GM18519 (cell line): ENCODE measurements at regions not wholly inside any gene's neighbourhood (a gene's known extent, or its start where the extent isn't known, plus 50 kb on each side); places are given as distances from the start of the nearest gene placed in this dataset.
A peak's percentile ranks its signal among the peaks of the same experiment; 100 is the strongest.

Source experiments
- ATAC-seq: cut with Tn5 transposase; IDR thresholded peaks from one replicate; pipeline ENCODE4 v1.9.1; 2021; ENCODE audit warnings: mild to moderate bottlenecking, moderate library complexity; ENCODE audit not compliant: unreplicated experiment, low FRiP score

DNA sequence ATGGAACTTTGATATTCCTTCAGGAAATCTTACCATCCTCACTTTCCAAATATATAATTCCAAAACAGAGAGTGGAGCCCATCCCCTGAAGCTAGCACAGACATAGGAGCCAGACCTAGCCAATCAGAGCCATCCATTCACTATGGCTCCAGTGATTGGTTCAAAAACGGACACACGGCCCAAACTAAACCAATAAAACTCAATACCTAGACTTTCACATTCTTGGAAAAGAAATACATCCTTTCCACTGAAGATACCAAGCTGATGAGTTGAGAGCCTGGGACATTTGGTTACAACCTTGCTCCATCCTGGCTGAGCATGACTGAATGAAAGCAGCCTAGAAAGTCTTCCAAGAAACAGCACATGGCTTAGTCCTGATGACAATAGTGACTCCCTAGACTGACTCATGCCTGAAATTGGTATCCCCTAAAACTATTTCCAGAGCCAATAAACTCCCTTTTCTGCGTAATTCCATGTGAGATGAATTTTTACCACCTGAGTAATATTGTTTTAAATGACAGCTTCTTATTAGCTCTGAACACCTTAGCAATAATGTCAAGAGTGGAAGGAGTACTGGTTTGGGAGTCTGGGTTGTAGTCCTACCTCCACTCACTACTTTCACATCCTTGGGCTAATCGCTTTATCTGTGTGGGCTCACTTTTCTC is 189.6 kb upstream of the LNX1 start:
- no peak for ATAC-seq

DNA sequence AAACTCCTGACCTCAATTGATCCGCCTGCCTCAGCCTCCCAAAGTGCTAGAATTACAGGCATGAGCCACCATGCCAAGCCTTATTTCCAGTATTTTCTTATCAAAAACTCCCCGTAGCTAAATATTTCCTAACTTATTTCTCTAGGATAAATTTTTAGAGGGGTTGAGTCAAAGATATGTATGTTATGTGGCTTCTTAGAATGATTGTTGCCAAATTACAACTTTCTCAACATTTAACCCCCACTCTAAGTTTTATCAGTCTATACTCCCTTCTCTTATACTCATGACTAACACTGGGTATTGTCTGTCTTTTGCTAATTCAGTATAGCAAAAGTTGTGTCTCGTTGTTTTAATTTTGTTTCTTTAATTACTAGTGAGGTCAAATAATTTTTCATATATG is 187.7 kb upstream of the LNX1 start:
- ATAC-seq, result no peak

GRCh38 chr4:53778155-53778554 is 186.9 kb upstream of the LNX1 start:
- ATAC-seq, result no peak

DNA sequence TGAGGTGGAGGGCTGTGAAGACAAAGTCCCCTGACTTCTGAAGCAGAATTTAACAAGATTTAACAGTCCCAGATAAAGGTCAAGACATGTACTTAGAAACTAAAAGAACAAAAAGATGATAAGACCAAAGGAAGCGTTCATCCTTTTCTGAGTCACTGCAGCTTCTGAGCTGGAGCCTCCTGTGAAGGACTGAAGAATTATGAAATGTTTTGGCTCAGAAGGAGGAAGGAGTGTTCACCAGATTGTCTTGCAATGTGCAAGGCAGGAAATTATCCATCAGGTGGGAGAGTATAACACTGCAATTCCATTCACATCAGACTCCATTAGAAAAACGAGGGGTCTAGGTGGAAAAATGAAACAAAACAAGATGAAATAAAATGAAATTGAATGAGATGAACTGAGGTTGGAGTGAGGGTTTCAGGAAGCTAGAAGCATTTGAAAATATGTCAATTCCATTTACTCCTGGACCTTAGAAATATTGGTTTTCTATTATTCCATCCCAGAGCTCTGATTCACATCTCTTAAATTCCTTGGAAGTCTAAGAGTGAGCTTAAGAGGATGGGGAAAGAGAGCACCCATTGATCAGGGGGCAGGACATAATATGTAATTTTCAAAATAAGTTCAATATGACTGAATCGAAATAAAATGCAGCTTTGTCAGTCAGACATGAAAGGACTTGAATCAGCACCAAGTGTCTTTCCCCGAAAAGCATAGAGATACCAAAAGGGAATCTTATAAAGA is 186.1 kb upstream of the LNX1 start:
- ATAC-seq, result no peak

GRCh38 chr4:53776141-53776540 is 184.9 kb upstream of the LNX1 start:
- no peak for ATAC-seq

GRCh38 chr4:53775381-53775780 is 184.1 kb upstream of the LNX1 start:
- ATAC-seq, result no peak

- no peak for ATAC-seq
Observed at GRCh38 chr4:53771326-53771725, 180.0 kb upstream of the LNX1 start.

DNA sequence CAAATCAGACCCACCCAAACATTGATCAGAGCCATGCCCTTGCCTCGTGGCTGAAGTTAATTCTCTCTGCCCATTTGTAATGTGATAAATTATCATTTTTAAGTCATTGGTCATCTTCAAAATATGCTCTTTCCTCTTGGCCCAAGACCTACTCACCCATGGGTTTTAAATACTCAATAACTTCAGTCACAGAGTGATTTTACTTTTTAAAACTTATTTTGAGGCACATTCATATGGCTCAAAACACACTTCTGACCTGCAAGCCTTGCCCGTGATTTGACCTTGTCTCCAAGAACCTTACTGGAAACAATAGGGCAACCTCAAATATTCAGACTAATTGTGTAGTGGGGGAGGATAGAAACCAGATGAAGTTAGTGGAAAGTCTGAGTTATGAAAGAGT is 176.2 kb upstream of the LNX1 start:
- ATAC-seq, result no peak

DNA sequence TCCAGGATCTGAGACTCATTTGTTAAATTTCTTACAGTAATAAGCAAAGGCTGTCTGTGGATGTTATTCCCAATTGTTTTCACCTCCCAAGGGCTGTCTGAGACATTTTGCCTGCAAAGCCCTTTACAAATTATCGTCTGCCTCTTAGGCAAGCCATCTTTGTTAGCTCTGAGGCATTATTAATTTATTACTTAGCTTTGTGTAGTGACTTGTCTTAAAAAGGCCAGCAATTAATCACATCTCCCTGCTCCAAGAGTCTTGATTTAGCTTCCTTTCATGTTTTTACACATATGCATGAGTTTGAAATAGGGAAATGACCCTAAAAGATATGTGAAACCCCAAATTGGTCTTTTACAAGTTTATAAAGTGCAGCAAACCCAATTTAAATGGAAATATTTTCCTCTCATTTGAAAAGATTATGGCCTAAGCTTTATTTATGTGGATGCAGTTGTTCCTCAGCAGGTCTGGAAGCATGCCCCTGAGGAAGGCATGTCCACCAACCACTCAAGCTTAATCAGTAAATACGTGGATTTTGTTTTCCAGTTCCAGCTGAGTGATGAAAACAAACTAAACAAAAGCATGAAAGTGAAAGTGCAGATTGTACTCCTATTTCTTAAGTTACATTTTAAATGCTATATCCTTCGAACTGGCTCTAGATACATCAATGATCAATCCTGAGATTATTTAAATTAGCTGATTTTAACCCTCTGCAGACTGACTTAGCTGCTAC is 173.6 kb upstream of the LNX1 start:
- ATAC-seq, result no peak

DNA sequence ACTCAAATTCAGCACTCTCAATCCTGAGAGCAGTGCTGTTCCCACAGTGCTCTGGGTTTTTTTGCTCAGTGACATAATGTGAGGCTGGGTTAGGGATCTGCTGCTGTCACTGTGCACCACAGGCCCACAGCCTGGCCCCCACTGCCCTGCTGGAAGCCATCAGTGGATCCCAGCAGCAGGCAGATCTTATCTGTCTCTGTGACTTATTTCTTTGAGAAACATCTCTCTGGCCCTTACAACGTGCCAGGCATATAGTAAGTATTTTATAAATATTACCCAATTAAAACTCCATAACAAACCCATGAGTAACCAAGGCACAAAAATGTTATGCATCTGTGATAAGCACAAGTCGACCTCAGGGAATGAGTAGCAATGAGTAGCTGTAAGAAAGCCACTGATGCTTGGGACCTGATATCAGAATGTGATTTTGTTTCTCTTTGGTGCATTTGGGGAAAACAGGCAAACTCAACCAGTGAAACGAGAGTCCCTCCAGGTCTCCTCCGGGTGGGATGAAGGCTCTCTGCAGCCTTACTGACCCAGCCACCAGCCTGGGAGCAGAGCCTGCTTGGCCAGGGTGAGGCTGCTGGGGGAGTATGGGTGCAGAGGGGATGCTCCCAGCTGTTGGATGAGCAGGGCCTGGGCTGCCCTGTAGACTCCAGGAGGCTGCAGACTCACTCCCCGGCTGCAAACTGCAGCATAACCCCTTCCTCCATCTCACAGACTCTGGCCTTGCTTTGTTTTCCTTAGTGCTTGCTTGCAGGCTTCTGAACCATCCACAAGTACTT is 172.7 kb upstream of the LNX1 start:
- no peak for ATAC-seq

GRCh38 chr4:53755656-53756055 is 164.4 kb upstream of the LNX1 start:
- no peak for ATAC-seq

GRCh38 chr4:53752124-53752523 is 160.8 kb upstream of the LNX1 start:
- ATAC-seq, result no peak

- peak; percentile 96 for ATAC-seq
Observed at GRCh38 chr4:53748328-53748772, 157.1 kb upstream of the LNX1 start.

DNA sequence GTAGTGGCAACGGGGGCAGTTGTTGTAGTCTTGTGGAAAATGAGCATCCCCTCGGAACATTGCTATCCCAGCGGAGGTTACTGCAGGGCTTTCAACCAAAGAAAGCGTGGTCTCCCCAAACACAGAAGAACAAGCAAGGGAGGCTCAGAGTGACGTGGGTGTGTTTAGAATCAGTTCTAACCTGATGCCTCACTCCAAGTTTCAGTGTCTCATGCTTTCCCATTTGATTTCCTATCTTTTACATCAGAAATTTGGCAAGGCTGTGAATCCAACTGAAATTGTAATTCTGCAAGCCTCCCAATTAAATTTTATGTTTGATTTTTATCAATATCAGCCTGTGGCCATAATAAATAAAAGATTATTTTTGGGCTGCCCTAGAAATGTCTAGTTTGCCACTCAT is 156.1 kb upstream of the LNX1 start:
- no peak for ATAC-seq

- ATAC-seq, result no peak
Observed at GRCh38 chr4:53744446-53745160, 153.3 kb upstream of the LNX1 start.

DNA sequence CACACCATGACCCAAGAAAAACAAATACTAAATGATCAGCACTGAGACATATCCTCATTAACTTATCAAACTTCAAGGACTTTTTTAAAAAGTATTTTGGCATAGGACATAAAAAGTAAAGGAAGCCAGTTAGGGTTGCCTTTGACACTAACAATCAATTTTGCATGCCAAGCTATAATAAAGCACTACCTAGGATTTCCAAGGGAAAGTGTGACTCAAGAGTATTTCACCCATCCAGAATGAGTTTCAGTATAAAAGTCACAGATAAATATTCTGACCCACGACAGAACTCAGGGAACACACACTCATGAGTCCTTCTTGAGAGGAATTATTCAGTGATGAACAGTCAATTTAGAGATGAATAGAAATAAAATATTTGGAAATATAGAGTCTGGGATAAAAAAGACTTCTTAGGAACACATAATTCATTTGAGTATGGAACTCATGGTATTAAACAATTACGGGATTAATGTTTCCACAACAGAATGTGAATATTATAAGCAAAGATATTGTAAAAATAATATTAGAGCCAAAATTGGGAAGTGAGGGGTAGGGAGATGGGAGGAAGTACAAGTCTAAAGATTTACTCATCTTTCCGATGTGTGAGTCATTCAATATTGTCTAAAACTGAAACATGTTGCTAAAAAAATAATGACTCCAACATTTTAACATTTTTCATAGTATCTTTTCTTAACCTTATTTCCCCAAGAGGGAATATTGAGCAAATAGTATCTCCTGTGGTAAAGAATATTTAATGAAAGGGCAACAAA is 143.5 kb upstream of the LNX1 start:
- ATAC-seq, result no peak

DNA sequence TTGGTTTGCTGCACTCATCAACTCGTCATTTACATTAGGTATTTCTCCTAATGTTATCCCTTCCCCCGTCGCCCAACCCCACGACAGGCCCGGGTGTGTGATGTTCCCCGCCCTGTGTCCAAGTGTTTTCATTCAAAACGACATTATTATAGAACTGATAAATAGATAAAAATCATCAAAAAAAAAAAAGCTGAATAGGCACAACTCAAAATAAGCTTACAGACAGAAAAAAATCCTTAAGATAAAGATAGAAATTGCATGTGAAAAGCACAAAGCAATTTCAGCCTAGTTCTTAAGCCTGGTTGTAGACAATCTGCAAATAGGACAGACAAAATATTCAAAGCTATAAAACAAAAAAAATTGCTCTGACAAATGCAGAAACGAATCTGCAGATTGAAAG is 142.9 kb upstream of the LNX1 start:
- no peak for ATAC-seq

DNA sequence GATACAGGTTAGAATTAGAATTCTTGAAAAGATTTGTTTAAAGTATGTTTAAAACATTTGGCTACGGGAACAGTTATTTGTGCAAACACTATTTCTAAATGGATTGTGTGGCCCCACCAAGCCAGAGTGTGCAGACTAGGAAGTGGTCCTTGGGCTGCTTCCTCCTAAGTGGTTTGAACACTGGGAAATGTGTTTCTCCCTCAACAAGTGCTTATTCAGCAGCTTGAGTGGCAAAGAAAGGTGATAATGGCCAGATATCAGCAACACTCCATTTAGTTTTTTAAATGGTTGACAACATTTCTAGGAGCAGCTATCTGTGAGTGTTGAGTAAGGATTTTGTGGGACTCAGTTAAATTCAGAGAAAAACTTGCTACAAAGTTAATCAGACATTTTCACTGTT is 141.4 kb upstream of the LNX1 start:
- no peak for ATAC-seq

DNA sequence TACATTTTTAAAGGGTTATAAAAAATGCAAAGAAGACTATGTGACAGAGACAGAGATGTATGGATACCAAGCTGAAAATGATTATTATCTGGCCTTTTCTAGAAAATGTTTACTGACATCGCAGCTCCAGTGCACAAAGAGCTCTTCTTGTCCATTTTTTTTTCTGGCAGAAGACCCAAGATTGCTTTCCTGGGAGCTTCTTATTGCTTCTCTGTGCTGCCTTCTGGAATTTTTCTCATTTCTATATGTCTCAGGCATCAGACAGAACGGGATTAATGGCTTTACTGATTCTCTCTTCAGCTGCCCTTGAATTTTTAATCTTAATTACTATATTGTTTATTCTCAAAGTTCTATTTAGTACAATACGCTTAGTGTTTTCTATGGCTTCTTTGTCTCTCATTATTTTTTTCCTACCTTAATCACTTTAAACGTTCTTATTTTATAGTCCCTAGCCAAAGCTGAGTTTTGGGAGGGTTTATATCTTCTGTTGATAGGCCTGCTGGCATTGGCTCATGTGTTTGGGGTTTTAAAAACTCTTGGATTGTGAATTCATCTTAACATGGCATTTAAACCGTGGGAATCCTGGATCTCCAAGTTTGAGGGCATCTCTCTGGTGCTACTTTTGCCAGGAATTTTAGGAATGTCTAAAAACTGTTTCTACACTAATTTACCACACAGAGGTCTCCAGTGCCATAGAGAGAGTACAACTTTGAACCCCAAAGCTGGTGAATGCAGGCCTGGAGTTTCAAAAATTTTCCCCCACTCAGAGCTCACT is 138.9 kb upstream of the LNX1 start:
- no peak for ATAC-seq
